GM18858 (cell line): ENCODE measurements at regions not wholly inside any gene's neighbourhood (a gene's known extent, or its start where the extent isn't known, plus 50 kb on each side); places are given as distances from the start of the nearest gene placed in this dataset.

ENCODE experiments used
- ATAC-seq: cut with Tn5 transposase; IDR thresholded peaks from one replicate; pipeline ENCODE4 v1.9.1; 2021; ENCODE audit not compliant: unreplicated experiment

GRCh38 chr3:84439476-84439875, 519.3 kb upstream of the CADM2 start:
- ATAC-seq = no peak

- ATAC-seq = no peak
These were observed 518.5 kb upstream of the CADM2 start for GRCh38 chr3:84440291-84440690.

- no peak for ATAC-seq
These were observed 516.3 kb upstream of the CADM2 start for GRCh38 chr3:84442533-84442932.

- no peak for ATAC-seq
These were observed 513.9 kb upstream of the CADM2 start for GRCh38 chr3:84444726-84445521.

GRCh38 chr3:84487296-84487695, 471.5 kb upstream of the CADM2 start:
- ATAC-seq = no peak

GRCh38 chr3:84504761-84505160, 454.0 kb upstream of the CADM2 start:
- no peak for ATAC-seq

GRCh38 chr3:84510007-84510406, 448.8 kb upstream of the CADM2 start:
- ATAC-seq = no peak

GRCh38 chr3:84522893-84523292, 435.9 kb upstream of the CADM2 start:
- ATAC-seq = no peak

GRCh38 chr3:84536916-84537315, 421.9 kb upstream of the CADM2 start:
- ATAC-seq = no peak

- ATAC-seq = no peak
These were observed 420.2 kb upstream of the CADM2 start for GRCh38 chr3:84538597-84538996.

- ATAC-seq = no peak
These were observed 411.6 kb upstream of the CADM2 start for GRCh38 chr3:84547207-84547606.

GRCh38 chr3:84547971-84548970, 410.5 kb upstream of the CADM2 start:
- peak; percentile 96 for ATAC-seq

- ATAC-seq = no peak
These were observed 403.2 kb upstream of the CADM2 start for GRCh38 chr3:84555629-84556028.

- no peak for ATAC-seq
These were observed 392.5 kb upstream of the CADM2 start for GRCh38 chr3:84566256-84566655.

GRCh38 chr3:84567796-84568195, 391.0 kb upstream of the CADM2 start:
- ATAC-seq = no peak

GRCh38 chr3:84573962-84574361, 384.8 kb upstream of the CADM2 start:
- ATAC-seq = no peak

GRCh38 chr3:84586427-84586826, 372.4 kb upstream of the CADM2 start:
- no peak for ATAC-seq

- ATAC-seq = no peak
These were observed 358.0 kb upstream of the CADM2 start for GRCh38 chr3:84600703-84601225.

GRCh38 chr3:84601303-84601702, 357.5 kb upstream of the CADM2 start:
- no peak for ATAC-seq

- no peak for ATAC-seq
These were observed 337.0 kb upstream of the CADM2 start for GRCh38 chr3:84621823-84622222.

- ATAC-seq = no peak
These were observed 324.1 kb upstream of the CADM2 start for GRCh38 chr3:84634668-84635067.

- no peak for ATAC-seq
These were observed 321.5 kb upstream of the CADM2 start for GRCh38 chr3:84637272-84637671.
